IMR-90 (cell line): ENCODE measurements at regions not wholly inside any gene's neighbourhood (a gene's known extent, or its start where the extent isn't known, plus 50 kb on each side); places are given as distances from the start of the nearest gene placed in this dataset.

ENCODE experiments used
- ATAC-seq: fragments of 200-7000 bp; cut with Tn5 transposase; 2 replicates; pipeline ENCODE4 v1.9.1; 2020; ENCODE audit warnings: low read depth, mild to moderate bottlenecking, moderate library complexity
- BruUV-seq: library from RNA; stranded (reverse); fragments of 400-500 nt; replicated peaks from 2 replicates; lab custom pipeline; 2021; lab: Mats Ljungman, UMichigan
- CTCF ChIA-PET: fragments of 300-600 bp; formaldehyde crosslinking; extraction: SDS; loops from one replicate; lab custom pipeline; 2021; ENCODE audit warnings: antibody characterized with exemption; lab: Yijun Ruan, JAX
- POLR2A ChIA-PET: fragments of 300-600 bp; sonication (Branson Sonifier 250); formaldehyde crosslinking; loops from one replicate; lab custom pipeline; 2022; ENCODE audit warnings: antibody characterized with exemption; ENCODE audit not compliant: unreplicated experiment; lab: Charles Lee
- DNase-seq: peaks from one replicate; pipeline ENCODE4 v3.0.0; 2013
- H2AFZ ChIP-seq: replicated peaks from 2 replicates; pipeline ENCODE3; 2013; ENCODE audit warnings: low read length, mild to moderate bottlenecking; ENCODE audit not compliant: poor library complexity
- H2AK5ac ChIP-seq: 2 replicates; pipeline ENCODE4 v1.6.1; 2013; ENCODE audit warnings: low read depth, low read length, inconsistent platforms
- H2AK9ac ChIP-seq: replicated peaks from 2 replicates; pipeline ENCODE3; 2013; ENCODE audit warnings: mild to moderate bottlenecking, low read depth, low read length, moderate library complexity; ENCODE audit not compliant: poor library complexity
- H2BK120ac ChIP-seq: 2 replicates; pipeline ENCODE4 v1.6.1; 2013; ENCODE audit warnings: low read depth, low read length, inconsistent platforms
- H2BK15ac ChIP-seq: 3 replicates; pipeline ENCODE4 v1.6.1; 2013; ENCODE audit warnings: low read depth, low read length, inconsistent platforms
- H2BK20ac ChIP-seq: 2 replicates; pipeline ENCODE4 v1.6.1; 2013; ENCODE audit warnings: low read depth, mild to moderate bottlenecking, inconsistent platforms, low read length, moderate library complexity
- H2BK5ac ChIP-seq: 2 replicates; pipeline ENCODE4 v1.6.1; 2013; ENCODE audit warnings: mild to moderate bottlenecking, low read depth, low read length, inconsistent platforms; ENCODE audit not compliant: poor library complexity, severe bottlenecking
- H3K14ac ChIP-seq: replicated peaks from 2 replicates; pipeline ENCODE4 v1.6.1; 2013; ENCODE audit warnings: low read depth, low read length, inconsistent platforms
- H3K18ac ChIP-seq: 2 replicates; pipeline ENCODE4 v1.6.1; 2013; ENCODE audit warnings: low read depth, low read length, control low read depth
- H3K23ac ChIP-seq: 2 replicates; pipeline ENCODE4 v1.6.1; 2013; ENCODE audit warnings: low read depth, low read length, inconsistent platforms
- H3K27ac ChIP-seq: 2 replicates; pipeline ENCODE4 v1.5.1; 2013; ENCODE audit warnings: mild to moderate bottlenecking, control low read depth, low read length; ENCODE audit not compliant: insufficient read depth
- H3K27me3 ChIP-seq: 2 replicates; pipeline ENCODE4 v1.6.1; 2013; ENCODE audit warnings: low read length; ENCODE audit not compliant: control insufficient read depth, insufficient read depth
- H3K36me3 ChIP-seq: 2 replicates; pipeline ENCODE4 v1.6.1; 2013; ENCODE audit warnings: low read length, mixed read lengths; ENCODE audit not compliant: control insufficient read depth, insufficient read depth
- H3K4ac ChIP-seq: 2 replicates; pipeline ENCODE4 v1.6.1; 2013; ENCODE audit warnings: low read depth, low read length, inconsistent platforms
- H3K4me1 ChIP-seq: 2 replicates; pipeline ENCODE4 v1.6.1; 2013; ENCODE audit warnings: low read length, mixed read lengths; ENCODE audit not compliant: control insufficient read depth, insufficient read depth
- H3K4me2 ChIP-seq: 2 replicates; pipeline ENCODE4 v1.6.1; 2013; ENCODE audit warnings: low read depth, mild to moderate bottlenecking, control low read depth, low read length, moderate library complexity
- H3K4me3 ChIP-seq: 2 replicates; pipeline ENCODE4 v1.5.1; 2013; ENCODE audit warnings: low read depth, mild to moderate bottlenecking, control low read depth, low read length, moderate library complexity; ENCODE audit not compliant: insufficient read depth
- H3K56ac ChIP-seq: 2 replicates; pipeline ENCODE4 v1.6.1; 2013; ENCODE audit warnings: low read length, inconsistent platforms; ENCODE audit not compliant: insufficient read depth; ENCODE audit errors: extremely low read depth
- H3K79me1 ChIP-seq, 2 experiments: 2 replicates each; pipeline ENCODE4 v1.6.1; 2013; ENCODE audit warnings: low read length in 2 of 2, inconsistent platforms in 1 of 2, low read depth in 1 of 2
- H3K9ac ChIP-seq: 2 replicates; pipeline ENCODE4 v1.6.1; 2013; ENCODE audit warnings: low read depth, low read length, control low read depth
- H3K9me1 ChIP-seq: 2 replicates; pipeline ENCODE4 v1.6.1; 2013; ENCODE audit warnings: low read length, inconsistent platforms; ENCODE audit not compliant: insufficient read depth
- H3K9me3 ChIP-seq: 2 replicates; pipeline ENCODE4 v1.6.1; 2013; ENCODE audit warnings: low read length; ENCODE audit not compliant: control insufficient read depth, insufficient read depth
- H4K20me1 ChIP-seq: 2 replicates; pipeline ENCODE4 v1.6.1; 2013; ENCODE audit warnings: low read length, inconsistent platforms; ENCODE audit not compliant: insufficient read depth
- H4K5ac ChIP-seq: 2 replicates; pipeline ENCODE4 v1.6.1; 2013; ENCODE audit warnings: mild to moderate bottlenecking, low read depth, low read length, control low read depth
- H4K8ac ChIP-seq, 2 experiments: 2 replicates each; pipeline ENCODE4 v1.6.1; 2013; ENCODE audit warnings: low read depth in 2 of 2, low read length in 2 of 2, control low read depth in 1 of 2, inconsistent platforms in 1 of 2
- H4K91ac ChIP-seq: 2 replicates; pipeline ENCODE4 v1.6.1; 2013; ENCODE audit warnings: low read depth, low read length, inconsistent platforms; ENCODE audit not compliant: insufficient read depth
- BHLHE40 ChIP-seq: fragments of 150-350 bp; IDR thresholded peaks from 2 replicates; pipeline ENCODE4 v1.6.1; 2016; ENCODE audit warnings: mild to moderate bottlenecking, low read depth, low read length
- CEBPB ChIP-seq: IDR thresholded peaks from 2 replicates; pipeline ENCODE4 v1.6.1; 2012; ENCODE audit warnings: low read depth, low read length, improper control_type of control experiment
- CHD1 ChIP-seq: IDR thresholded peaks from 2 replicates; pipeline ENCODE4 v1.6.1; 2012; ENCODE audit warnings: low read depth, low read length, improper control_type of control experiment
- FOS ChIP-seq: fragments of 150-350 bp; IDR thresholded peaks from 2 replicates; pipeline ENCODE4 v1.6.1; 2016; ENCODE audit warnings: low read depth, low read length
- MAFK ChIP-seq: IDR thresholded peaks from 2 replicates; pipeline ENCODE4 v1.6.1; 2012; ENCODE audit warnings: low read depth, low read length, improper control_type of control experiment
- MAZ ChIP-seq: IDR thresholded peaks from 2 replicates; pipeline ENCODE4 v1.6.1; 2012; ENCODE audit warnings: low read depth, mild to moderate bottlenecking, low read length, improper control_type of control experiment, moderate library complexity, borderline replicate concordance
- MXI1 ChIP-seq: IDR thresholded peaks from 2 replicates; pipeline ENCODE4 v1.6.1; 2012; ENCODE audit warnings: low read depth, mild to moderate bottlenecking, low read length, moderate library complexity, borderline replicate concordance
- NFE2L2 ChIP-seq: fragments of 150-350 bp; IDR thresholded peaks from 2 replicates; pipeline ENCODE4 v1.6.1; 2016; ENCODE audit warnings: low read depth, mild to moderate bottlenecking, low read length
- POLR2A ChIP-seq: IDR thresholded peaks from 2 replicates; pipeline ENCODE4 v1.6.1; 2012; ENCODE audit warnings: mild to moderate bottlenecking, low read depth, low read length
- RAD21 ChIP-seq: IDR thresholded peaks from 2 replicates; pipeline ENCODE4 v1.6.1; 2012; ENCODE audit warnings: low read length, improper control_type of control experiment
- RCOR1 ChIP-seq: IDR thresholded peaks from 2 replicates; pipeline ENCODE4 v1.6.1; 2012; ENCODE audit warnings: mild to moderate bottlenecking, low read length, improper control_type of control experiment; ENCODE audit not compliant: insufficient replicate concordance
- RFX5 ChIP-seq: IDR thresholded peaks from 2 replicates; pipeline ENCODE4 v1.8.0; 2012; ENCODE audit warnings: low read depth, mild to moderate bottlenecking, low read length, moderate library complexity
- SMC3 ChIP-seq: fragments of 150-350 bp; IDR thresholded peaks from 2 replicates; pipeline ENCODE4 v1.6.1; 2016; ENCODE audit warnings: low read depth, mild to moderate bottlenecking, antibody characterized with exemption, low read length, moderate library complexity
- dilution Hi-C: fragments of 300-500 bp; cut with HindIII; formaldehyde crosslinking; loops from one replicate; pipeline ENCODE4 v1.14.3; 2018; ENCODE audit warnings: low sequenced_read_pairs; ENCODE audit not compliant: unreplicated experiment
- in situ Hi-C: fragments of 300-500 bp; cut with MboI; formaldehyde crosslinking; loops from 3 replicates; pipeline ENCODE4 v1.14.3; 2019; ENCODE audit warnings: low sequenced_read_pairs, inconsistent platforms, mixed read lengths
- intact Hi-C: fragments of 100-400 bp; cut with micrococcal nuclease; formaldehyde crosslinking; loops from 2 replicates; pipeline ENCODE4 v1.10.0; 2022
- TF ChIP-seq, protein P1 (sequence below): fragments of 150-350 bp; IDR thresholded peaks from 2 replicates; pipeline ENCODE4 v1.6.1; 2017; ENCODE audit warnings: mild to moderate bottlenecking, antibody characterized with exemption, low read length, low read depth
- TF ChIP-seq, protein P2 (sequence below): fragments of 150-350 bp; IDR thresholded peaks from 2 replicates; pipeline ENCODE4 v1.6.1; 2016; ENCODE audit warnings: low read depth, mild to moderate bottlenecking, low read length, moderate library complexity, borderline replicate concordance
- TF ChIP-seq, protein P3 (sequence below): conservative IDR thresholded peaks from 2 replicates; pipeline ENCODE4 v1.5.1; 2012; ENCODE audit warnings: mild to moderate bottlenecking, low read depth, low read length, improper control_type of control experiment

DNA sequence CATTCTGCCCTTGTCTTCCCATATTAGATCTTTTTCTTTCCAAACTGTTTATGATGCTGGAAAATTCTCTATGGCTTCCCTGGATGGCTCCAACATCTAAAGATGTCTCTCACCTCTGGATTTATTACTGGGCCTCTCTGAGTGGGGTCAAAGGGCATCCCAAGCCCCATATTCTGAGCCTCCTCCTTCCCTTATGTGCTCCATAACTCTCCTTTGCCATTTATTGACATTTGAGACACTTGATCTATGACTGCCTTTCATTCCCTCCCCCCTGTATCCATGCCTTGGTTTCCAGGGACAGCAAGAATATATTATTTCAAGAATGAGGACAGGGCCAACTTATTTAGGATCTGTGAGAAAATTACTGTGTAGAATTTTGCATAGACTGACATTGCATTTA lies 369.3 kb upstream of the ONECUT1 start:
- intact Hi-C loops: no loop called here
- H2AFZ ChIP-seq: no peak overlapping the region
- no peak overlapping the region for H2BK120ac ChIP-seq
- no TSS peak for BruUV-seq
- no peak for DNase-seq
- H2BK15ac ChIP-seq: no peak overlapping the region
- no peak overlapping the region for H2AK9ac ChIP-seq
- H2BK5ac ChIP-seq: no peak overlapping the region
- H4K91ac ChIP-seq: no peak overlapping the region
- H3K56ac ChIP-seq: no peak overlapping the region
- H3K4me1 ChIP-seq: no peaks in the 10 kb centered on the region
- ATAC-seq: no peak
- no peak overlapping the region for H3K4me3 ChIP-seq
- dilution Hi-C loops: no loop called here
- no peak overlapping the region for H3K14ac ChIP-seq
- H3K9ac ChIP-seq: no peak overlapping the region
- no peaks in the 10 kb centered on the region for H3K27me3 ChIP-seq
- no peak overlapping the region for H4K5ac ChIP-seq
- no peaks in the 10 kb centered on the region for H3K36me3 ChIP-seq
- no peak overlapping the region for H2BK20ac ChIP-seq
- no peak overlapping the region for H3K4ac ChIP-seq
- peaks cover 11% of the 10 kb centered on the region for H3K9me3 ChIP-seq
- no peaks in the 10 kb centered on the region for H3K9me1 ChIP-seq
- in situ Hi-C loops: no loop called here
- H3K18ac ChIP-seq: no peak overlapping the region
- H4K20me1 ChIP-seq: no peaks in the 10 kb centered on the region
- no peak overlapping the region for H3K4me2 ChIP-seq
- no peak overlapping the region for H3K23ac ChIP-seq
- H2AK5ac ChIP-seq: no peak overlapping the region
- ChIA-PET CTCF (no interaction called here), POLR2A (no interaction called here)
- no peaks in the 10 kb centered on the region for H3K79me1 ChIP-seq
- no peak overlapping the region for H4K8ac ChIP-seq
- no peak for TF ChIP-seq RCOR1
- TF ChIP-seq, protein P1, sequence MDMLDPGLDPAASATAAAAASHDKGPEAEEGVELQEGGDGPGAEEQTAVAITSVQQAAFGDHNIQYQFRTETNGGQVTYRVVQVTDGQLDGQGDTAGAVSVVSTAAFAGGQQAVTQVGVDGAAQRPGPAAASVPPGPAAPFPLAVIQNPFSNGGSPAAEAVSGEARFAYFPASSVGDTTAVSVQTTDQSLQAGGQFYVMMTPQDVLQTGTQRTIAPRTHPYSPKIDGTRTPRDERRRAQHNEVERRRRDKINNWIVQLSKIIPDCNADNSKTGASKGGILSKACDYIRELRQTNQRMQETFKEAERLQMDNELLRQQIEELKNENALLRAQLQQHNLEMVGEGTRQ: no peak
- no peak for TF ChIP-seq RAD21
- no peak for TF ChIP-seq CHD1
- TF ChIP-seq, protein P2, sequence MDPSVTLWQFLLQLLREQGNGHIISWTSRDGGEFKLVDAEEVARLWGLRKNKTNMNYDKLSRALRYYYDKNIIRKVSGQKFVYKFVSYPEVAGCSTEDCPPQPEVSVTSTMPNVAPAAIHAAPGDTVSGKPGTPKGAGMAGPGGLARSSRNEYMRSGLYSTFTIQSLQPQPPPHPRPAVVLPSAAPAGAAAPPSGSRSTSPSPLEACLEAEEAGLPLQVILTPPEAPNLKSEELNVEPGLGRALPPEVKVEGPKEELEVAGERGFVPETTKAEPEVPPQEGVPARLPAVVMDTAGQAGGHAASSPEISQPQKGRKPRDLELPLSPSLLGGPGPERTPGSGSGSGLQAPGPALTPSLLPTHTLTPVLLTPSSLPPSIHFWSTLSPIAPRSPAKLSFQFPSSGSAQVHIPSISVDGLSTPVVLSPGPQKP: no peak
- no peak for TF ChIP-seq MAFK
- no peak for TF ChIP-seq MAZ
- no peak for TF ChIP-seq POLR2A
- TF ChIP-seq, protein P3, sequence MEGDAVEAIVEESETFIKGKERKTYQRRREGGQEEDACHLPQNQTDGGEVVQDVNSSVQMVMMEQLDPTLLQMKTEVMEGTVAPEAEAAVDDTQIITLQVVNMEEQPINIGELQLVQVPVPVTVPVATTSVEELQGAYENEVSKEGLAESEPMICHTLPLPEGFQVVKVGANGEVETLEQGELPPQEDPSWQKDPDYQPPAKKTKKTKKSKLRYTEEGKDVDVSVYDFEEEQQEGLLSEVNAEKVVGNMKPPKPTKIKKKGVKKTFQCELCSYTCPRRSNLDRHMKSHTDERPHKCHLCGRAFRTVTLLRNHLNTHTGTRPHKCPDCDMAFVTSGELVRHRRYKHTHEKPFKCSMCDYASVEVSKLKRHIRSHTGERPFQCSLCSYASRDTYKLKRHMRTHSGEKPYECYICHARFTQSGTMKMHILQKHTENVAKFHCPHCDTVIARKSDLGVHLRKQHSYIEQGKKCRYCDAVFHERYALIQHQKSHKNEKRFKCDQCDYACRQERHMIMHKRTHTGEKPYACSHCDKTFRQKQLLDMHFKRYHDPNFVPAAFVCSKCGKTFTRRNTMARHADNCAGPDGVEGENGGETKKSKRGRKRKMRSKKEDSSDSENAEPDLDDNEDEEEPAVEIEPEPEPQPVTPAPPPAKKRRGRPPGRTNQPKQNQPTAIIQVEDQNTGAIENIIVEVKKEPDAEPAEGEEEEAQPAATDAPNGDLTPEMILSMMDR: no peak
- no peak for TF ChIP-seq RFX5
- TF ChIP-seq MXI1: no peak
- no peak for TF ChIP-seq BHLHE40
- TF ChIP-seq CEBPB: no peak
- TF ChIP-seq NFE2L2: no peak
- no peak for TF ChIP-seq FOS
- no peak for TF ChIP-seq SMC3
- no peak overlapping the region for H3K27ac ChIP-seq
